ENCODE measurements at regions not wholly inside any gene's neighbourhood (a gene's known extent, or its start where the extent isn't known, plus 50 kb on each side); places are given as distances from the start of the nearest gene placed in this dataset.
"Not testable (repeated sequence)": the region's sequence is repeated elsewhere in the genome, so short reads cannot be mapped to it uniquely, and the experiment has no call there.

- DNase-seq: no peak
These were observed 116.6 kb downstream of the BUB3 start for GRCh38 chr10:123270806-123271205.

DNA sequence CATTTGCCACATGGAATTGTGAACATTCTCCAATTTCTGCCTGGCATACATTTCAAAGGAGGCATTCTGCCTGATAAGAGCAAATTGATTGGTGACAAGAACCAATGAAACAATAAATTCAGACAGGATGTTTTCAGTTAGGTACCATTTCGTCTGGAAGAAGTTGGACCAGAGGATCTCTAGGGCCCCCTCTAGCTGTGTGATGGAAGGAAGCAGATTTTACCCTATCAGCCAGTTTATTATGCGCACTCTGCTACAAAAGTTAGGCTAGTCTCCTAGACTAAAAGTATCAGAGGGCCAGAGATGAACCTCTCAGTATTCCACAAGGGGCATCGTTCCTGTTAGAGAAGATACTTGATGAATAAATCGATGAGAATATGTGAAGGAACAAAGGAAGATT, 118.0 kb downstream of the BUB3 start:
- no peak for DNase-seq

- DNase-seq: no peak
These were observed 120.3 kb downstream of the BUB3 start for GRCh38 chr10:123274306-123275135.

GRCh38 chr10:123275136-123275564, 120.9 kb downstream of the BUB3 start:
- DNase-seq: no peak

- DNase-seq: no peak
These were observed 124.2 kb downstream of the BUB3 start for GRCh38 chr10:123278445-123278844.

DNA sequence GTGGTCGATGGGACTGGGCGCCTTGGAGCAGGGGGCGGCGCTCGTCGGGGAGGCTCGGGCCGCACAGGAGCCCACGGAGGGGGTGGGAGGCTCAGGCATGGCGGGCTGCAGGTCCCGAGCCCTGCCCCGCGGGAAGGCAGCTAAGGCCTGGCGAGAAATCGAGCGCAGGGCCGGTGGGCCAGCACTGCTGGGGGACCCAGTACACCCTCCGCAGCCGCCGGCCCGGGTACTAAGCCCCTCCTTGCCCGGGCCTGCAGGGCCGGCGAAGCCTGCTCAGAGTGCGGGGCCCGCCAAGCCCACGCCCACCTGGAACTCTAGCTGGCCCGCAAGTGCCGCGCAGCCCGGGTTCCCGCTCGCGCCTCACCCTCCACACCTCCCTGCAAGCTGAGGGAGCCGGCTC, 129.2 kb downstream of the BUB3 start:
- DNase-seq: not testable (repeated sequence)

- DNase-seq: no peak
These were observed 129.8 kb downstream of the BUB3 start for GRCh38 chr10:123284022-123284421.

DNA sequence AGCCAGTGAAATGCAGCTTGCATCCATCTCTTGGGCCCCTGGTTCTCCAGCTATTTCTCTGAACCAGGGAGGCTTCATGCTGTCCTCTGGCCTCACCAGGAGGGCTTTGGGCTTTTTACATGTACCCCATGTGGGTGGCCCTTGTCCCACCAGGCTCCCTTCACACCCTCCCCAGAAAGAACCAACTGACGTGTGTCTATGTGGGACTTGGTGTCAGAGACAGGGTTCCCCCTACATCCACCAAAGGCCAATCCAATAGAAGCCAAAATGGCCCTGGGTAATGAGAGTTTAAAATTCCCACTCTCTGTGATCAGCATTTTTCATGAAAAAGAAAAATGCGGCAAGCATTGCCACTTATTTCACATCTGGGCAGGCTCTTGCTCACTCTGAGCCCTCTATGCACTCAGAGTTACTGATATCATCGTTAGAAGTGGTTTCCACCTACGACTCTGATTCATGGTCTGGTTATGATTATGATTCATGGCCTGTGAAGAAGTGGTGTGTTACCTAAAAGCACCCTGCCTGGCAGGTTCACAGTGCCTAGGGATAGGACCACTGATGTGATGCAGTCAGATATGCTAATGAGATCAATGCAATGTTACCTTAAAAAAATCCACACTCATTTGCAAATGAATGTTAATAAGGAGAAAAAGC, 133.5 kb downstream of the BUB3 start:
- peak; percentile 43 for DNase-seq

- no peak for DNase-seq
These were observed 135.2 kb downstream of the BUB3 start for GRCh38 chr10:123289432-123289831.

- no peak for DNase-seq
These were observed 139.9 kb downstream of the BUB3 start for GRCh38 chr10:123294109-123294508.

GRCh38 chr10:123294886-123295285, 140.7 kb downstream of the BUB3 start:
- DNase-seq: no peak

- no peak for DNase-seq
These were observed 141.4 kb downstream of the BUB3 start for GRCh38 chr10:123295644-123296043.

- DNase-seq: no peak
These were observed 143.0 kb downstream of the BUB3 start for GRCh38 chr10:123297175-123297574.

GRCh38 chr10:123298583-123298982, 144.4 kb downstream of the BUB3 start:
- no peak for DNase-seq

DNA sequence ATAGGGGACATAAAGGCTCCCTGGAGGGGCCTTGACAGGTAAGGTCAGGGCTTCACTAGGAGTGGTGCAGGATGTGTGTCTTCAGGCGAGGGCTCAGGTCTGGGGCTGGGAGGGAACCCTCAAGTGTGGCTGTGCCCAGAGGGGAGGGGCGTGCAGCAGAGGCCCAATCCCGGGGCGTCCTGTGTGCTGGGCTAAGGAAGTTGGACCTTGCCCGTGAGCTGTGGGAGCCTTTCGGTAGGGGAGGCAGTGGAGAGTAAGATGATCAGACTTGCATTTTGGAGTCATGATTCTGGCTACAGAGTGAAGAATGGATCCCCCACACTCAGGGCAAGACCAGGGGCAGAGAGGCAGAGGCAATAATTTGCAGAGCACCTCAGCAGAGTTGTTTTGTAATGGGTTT, 145.4 kb downstream of the BUB3 start:
- no peak for DNase-seq

GRCh38 chr10:123301077-123301857, 147.1 kb downstream of the BUB3 start:
- no peak for DNase-seq

GRCh38 chr10:123303581-123304337, 149.6 kb downstream of the BUB3 start:
- no peak for DNase-seq

DNA sequence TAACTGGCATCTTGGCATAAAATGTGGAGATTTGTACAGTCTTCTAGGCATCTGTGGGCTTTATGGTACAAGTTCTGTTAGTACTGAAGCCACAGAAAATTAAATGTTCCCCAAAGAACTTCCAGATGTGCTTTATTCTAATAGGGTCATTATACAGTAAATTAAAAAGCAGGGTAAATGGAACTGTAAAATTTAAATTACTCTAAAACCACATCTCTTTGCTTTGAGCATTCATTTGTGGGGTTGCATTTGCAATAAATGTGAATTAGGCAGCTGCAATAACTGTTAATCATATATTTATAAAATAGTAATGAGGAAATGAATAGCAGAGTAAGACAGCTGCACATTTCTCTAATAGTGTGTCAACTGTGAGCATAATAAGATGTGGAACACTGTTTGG, 151.5 kb downstream of the BUB3 start:
- DNase-seq: no peak

GRCh38 chr10:123306290-123306689, 152.1 kb downstream of the BUB3 start:
- DNase-seq: no peak

GRCh38 chr10:123309731-123310130, 155.5 kb downstream of the BUB3 start:
- no peak for DNase-seq

DNA sequence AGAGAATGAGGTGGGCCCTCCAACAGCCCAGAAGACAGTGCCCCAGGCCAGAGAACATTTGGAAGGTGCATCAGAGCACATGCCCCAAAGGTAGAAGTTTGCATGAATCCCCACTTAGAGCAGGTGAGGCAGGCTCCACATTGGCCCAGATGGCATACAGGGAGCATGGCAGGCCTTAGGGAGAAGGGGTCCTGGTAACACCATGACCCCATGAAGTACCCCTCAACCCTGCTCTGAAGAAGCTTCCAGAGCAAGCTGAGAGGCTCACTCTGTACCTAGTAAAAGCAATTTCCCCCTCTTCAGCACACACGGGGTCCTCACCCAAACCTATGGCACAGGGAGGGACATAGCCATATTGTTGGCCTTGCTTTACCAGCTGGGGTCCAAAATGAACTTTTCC, 162.6 kb downstream of the BUB3 start:
- DNase-seq: no peak

- no peak for DNase-seq
These were observed 164.3 kb downstream of the BUB3 start for GRCh38 chr10:123318516-123318915.

GRCh38 chr10:123320091-123320490, 165.9 kb downstream of the BUB3 start:
- DNase-seq: no peak
